NT2/D1 (cell line): ENCODE measurements at regions not wholly inside any gene's neighbourhood (a gene's known extent, or its start where the extent isn't known, plus 50 kb on each side); places are given as distances from the start of the nearest gene placed in this dataset.

Experiments
- SUZ12 ChIP-seq: IDR thresholded peaks from 2 replicates; pipeline ENCODE4 v1.6.1; 2011; ENCODE audit not compliant: insufficient read length, insufficient read depth; ENCODE audit errors: extremely low read depth
- YY1 ChIP-seq: IDR thresholded peaks from 2 replicates; pipeline ENCODE4 v1.6.1; 2011; ENCODE audit not compliant: insufficient read length, insufficient read depth
- ZNF274 ChIP-seq: IDR thresholded peaks from 2 replicates; pipeline ENCODE4 v1.6.1; 2011; ENCODE audit warnings: mild to moderate bottlenecking, low read depth, low read length

DNA sequence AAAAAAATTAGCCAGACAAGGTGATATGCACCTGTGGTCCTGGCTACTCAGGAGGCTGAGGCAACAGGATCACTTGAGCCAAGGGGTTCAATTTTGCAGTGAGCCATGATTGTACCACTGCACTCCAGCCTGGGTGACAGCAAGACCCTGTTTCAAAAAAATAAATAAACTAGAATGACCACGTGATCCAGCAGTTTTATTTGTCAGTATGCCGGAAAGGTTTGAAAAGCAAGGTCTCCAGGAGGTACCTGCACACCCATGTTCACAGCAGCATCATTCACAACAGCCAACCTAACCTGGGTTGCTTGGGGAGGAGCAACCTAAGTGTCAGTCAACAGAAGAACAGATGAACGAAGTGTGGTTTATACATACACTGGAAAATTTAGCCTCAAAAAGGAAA, 78.7 kb upstream of the SEPTIN5 start:
- no peak for TF ChIP-seq YY1
- TF ChIP-seq SUZ12 = no peak
- TF ChIP-seq ZNF274 = no peak
